Mammary epithelial cell (primary cell): ENCODE measurements at regions not wholly inside any gene's neighbourhood (a gene's known extent, or its start where the extent isn't known, plus 50 kb on each side); places are given as distances from the start of the nearest gene placed in this dataset.

Source experiments
- EZH2 ChIP-seq: IDR thresholded peaks from 2 replicates; pipeline ENCODE4 v1.6.1; 2012; ENCODE audit warnings: low read length, inconsistent platforms, borderline replicate concordance
- TF ChIP-seq, protein P1 (sequence below), 2 donors: IDR thresholded peaks in 1 of 2; conservative IDR thresholded peaks in 1 of 2; 2 replicates each; pipeline ENCODE4 v1.5.1; 2011 to 2012; ENCODE audit warnings: inconsistent platforms in 2 of 2, low read length in 2 of 2, mild to moderate bottlenecking in 2 of 2, control low read depth in 1 of 2, low read depth in 1 of 2; ENCODE audit not compliant: insufficient read depth in 1 of 2; ENCODE audit errors: extremely low read depth in 1 of 2

DNA sequence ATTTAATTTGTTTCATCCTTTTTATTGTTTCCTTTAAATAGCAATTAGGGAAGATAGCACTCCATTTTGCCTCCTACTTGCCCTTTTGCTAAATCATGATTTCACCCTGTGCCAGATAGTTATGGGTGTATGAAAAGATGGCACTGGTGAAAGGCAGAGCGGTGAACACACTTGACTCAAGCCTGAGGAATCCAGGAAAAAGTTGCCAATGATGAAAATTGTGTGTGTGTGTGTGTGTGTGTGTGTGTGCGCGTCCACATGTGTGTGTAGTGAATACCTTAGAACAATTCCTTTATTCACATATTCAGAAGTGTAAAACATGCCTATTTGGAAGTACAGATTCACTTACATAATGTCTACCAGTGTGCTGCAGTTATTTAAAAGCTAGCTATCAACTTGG, 123.8 kb downstream of the PTCSC3 start:
- TF ChIP-seq, protein P1, sequence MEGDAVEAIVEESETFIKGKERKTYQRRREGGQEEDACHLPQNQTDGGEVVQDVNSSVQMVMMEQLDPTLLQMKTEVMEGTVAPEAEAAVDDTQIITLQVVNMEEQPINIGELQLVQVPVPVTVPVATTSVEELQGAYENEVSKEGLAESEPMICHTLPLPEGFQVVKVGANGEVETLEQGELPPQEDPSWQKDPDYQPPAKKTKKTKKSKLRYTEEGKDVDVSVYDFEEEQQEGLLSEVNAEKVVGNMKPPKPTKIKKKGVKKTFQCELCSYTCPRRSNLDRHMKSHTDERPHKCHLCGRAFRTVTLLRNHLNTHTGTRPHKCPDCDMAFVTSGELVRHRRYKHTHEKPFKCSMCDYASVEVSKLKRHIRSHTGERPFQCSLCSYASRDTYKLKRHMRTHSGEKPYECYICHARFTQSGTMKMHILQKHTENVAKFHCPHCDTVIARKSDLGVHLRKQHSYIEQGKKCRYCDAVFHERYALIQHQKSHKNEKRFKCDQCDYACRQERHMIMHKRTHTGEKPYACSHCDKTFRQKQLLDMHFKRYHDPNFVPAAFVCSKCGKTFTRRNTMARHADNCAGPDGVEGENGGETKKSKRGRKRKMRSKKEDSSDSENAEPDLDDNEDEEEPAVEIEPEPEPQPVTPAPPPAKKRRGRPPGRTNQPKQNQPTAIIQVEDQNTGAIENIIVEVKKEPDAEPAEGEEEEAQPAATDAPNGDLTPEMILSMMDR (conservative IDR thresholded peaks at IDR 0.05 in 1 of 2, IDR thresholded peaks at IDR 0.05 in 1 of 2; ENCODE audit: extremely low read depth in 1 of 2, insufficient read depth in 1 of 2, low read depth in 1 of 2, low read length in 2 of 2): no peak
- TF ChIP-seq EZH2: no peak
